SIG-M5 (cell line): ENCODE measurements at regions not wholly inside any gene's neighbourhood (a gene's known extent, or its start where the extent isn't known, plus 50 kb on each side); places are given as distances from the start of the nearest gene placed in this dataset.
"Not testable (repeated sequence)": the region's sequence is repeated elsewhere in the genome, so short reads cannot be mapped to it uniquely, and the experiment has no call there.

ENCODE experiments used
- DNase-seq: peaks from one replicate; lab custom pipeline; 2025; lab: John Stamatoyannopoulos, UW

- DNase-seq = no peak
Measured at GRCh38 chr6:25181923-25182322, 97.3 kb upstream of the CARMIL1 start.

- no peak for DNase-seq
Measured at GRCh38 chr6:25186919-25187318, 92.3 kb upstream of the CARMIL1 start.

- no peak for DNase-seq
Measured at GRCh38 chr6:25188232-25188631, 90.9 kb upstream of the CARMIL1 start.

- no peak for DNase-seq
Measured at GRCh38 chr6:25192590-25193459, 86.3 kb upstream of the CARMIL1 start.

- no peak for DNase-seq
Measured at GRCh38 chr6:25193460-25194171, 85.6 kb upstream of the CARMIL1 start.

GRCh38 chr6:25194172-25194678 is 84.9 kb upstream of the CARMIL1 start:
- no peak for DNase-seq

GRCh38 chr6:25196464-25196863 is 82.7 kb upstream of the CARMIL1 start:
- no peak for DNase-seq

GRCh38 chr6:25197111-25197510 is 82.1 kb upstream of the CARMIL1 start:
- no peak for DNase-seq

GRCh38 chr6:25199544-25199943 is 79.6 kb upstream of the CARMIL1 start:
- DNase-seq = no peak

- DNase-seq = no peak
Measured at GRCh38 chr6:25202504-25202903, 76.7 kb upstream of the CARMIL1 start.

- no peak for DNase-seq
Measured at GRCh38 chr6:25205629-25206028, 73.5 kb upstream of the CARMIL1 start.

- DNase-seq = not testable (repeated sequence)
Measured at GRCh38 chr6:25207453-25208155, 71.6 kb upstream of the CARMIL1 start.

GRCh38 chr6:25215881-25216280 is 63.3 kb upstream of the CARMIL1 start:
- DNase-seq = no peak

GRCh38 chr6:25217302-25217701 is 61.9 kb upstream of the CARMIL1 start:
- no peak for DNase-seq

- no peak for DNase-seq
Measured at GRCh38 chr6:25217829-25218228, 61.3 kb upstream of the CARMIL1 start.

GRCh38 chr6:25218346-25218745 is 60.8 kb upstream of the CARMIL1 start:
- no peak for DNase-seq

- DNase-seq = no peak
Measured at GRCh38 chr6:25219216-25219916, 59.8 kb upstream of the CARMIL1 start.

- no peak for DNase-seq
Measured at GRCh38 chr6:25219917-25220278, 59.3 kb upstream of the CARMIL1 start.

GRCh38 chr6:25220857-25221256 is 58.3 kb upstream of the CARMIL1 start:
- DNase-seq = no peak

GRCh38 chr6:25222006-25222678 is 57.0 kb upstream of the CARMIL1 start:
- no peak for DNase-seq

GRCh38 chr6:25223490-25223991 is 55.6 kb upstream of the CARMIL1 start:
- DNase-seq = no peak
